Gastroesophageal sphincter (tissue), 3 donors: ENCODE measurements at regions not wholly inside any gene's neighbourhood (a gene's known extent, or its start where the extent isn't known, plus 50 kb on each side); places are given as distances from the start of the nearest gene placed in this dataset.

Experiments used
- POLR2A ChIP-seq, 2 donors: fragments of 450-650 bp; IDR thresholded peaks; one replicate each; pipeline ENCODE4 v1.6.1; 2017; ENCODE audit warnings: antibody characterized with exemption in 2 of 2, mild to moderate bottlenecking in 2 of 2, moderate library complexity in 1 of 2
- TF ChIP-seq, protein P1 (sequence below), 4 experiments: fragments of 200-600 bp in 2 of 4; fragments of 450-650 bp in 2 of 4; sonication (generic) in 1 of 4; IDR thresholded peaks; one replicate each; pipeline ENCODE4 v1.5.1; 2017 to 2019; ENCODE audit warnings: antibody characterized with exemption in 4 of 4, mild to moderate bottlenecking in 2 of 4, moderate library complexity in 2 of 4

DNA sequence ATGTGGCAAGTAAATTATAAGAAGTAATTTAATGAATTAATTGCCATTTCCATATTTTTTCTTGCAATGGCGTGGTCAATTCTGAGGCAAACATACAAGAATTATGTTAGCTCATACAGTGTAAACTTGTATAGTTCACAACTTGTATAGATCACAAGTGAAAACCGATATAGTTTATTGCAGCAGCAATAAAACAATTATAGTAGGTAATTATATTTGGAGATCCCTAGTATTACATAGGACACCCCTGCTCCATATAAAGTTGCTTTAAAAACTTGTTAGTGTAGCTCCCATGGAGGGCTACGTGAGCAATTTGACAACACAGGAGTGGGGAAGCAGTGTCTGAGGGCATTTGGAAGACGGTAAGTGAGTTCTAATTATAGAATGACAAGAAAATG is 288.2 kb downstream of the SOCS6 start:
- TF ChIP-seq POLR2A (IDR thresholded peaks at IDR 0.05) = no peak
- TF ChIP-seq, protein P1, sequence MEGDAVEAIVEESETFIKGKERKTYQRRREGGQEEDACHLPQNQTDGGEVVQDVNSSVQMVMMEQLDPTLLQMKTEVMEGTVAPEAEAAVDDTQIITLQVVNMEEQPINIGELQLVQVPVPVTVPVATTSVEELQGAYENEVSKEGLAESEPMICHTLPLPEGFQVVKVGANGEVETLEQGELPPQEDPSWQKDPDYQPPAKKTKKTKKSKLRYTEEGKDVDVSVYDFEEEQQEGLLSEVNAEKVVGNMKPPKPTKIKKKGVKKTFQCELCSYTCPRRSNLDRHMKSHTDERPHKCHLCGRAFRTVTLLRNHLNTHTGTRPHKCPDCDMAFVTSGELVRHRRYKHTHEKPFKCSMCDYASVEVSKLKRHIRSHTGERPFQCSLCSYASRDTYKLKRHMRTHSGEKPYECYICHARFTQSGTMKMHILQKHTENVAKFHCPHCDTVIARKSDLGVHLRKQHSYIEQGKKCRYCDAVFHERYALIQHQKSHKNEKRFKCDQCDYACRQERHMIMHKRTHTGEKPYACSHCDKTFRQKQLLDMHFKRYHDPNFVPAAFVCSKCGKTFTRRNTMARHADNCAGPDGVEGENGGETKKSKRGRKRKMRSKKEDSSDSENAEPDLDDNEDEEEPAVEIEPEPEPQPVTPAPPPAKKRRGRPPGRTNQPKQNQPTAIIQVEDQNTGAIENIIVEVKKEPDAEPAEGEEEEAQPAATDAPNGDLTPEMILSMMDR (IDR thresholded peaks at IDR 0.05) = no peak
